ENCODE measurements at regions not wholly inside any gene's neighbourhood (a gene's known extent, or its start where the extent isn't known, plus 50 kb on each side); places are given as distances from the start of the nearest gene placed in this dataset.

- TF ChIP-seq CTCF (IDR thresholded peaks at IDR 0.05): no peak
- no peak for TF ChIP-seq POLR2A (IDR thresholded peaks at IDR 0.05)
Observed at GRCh38 chr6:169034516-169035167, 219.0 kb downstream of the THBS2 start.

Measured in body of pancreas (tissue), 4 donors.